Upper lobe of right lung (tissue), 1 donor: ENCODE measurements at regions not wholly inside any gene's neighbourhood (a gene's known extent, or its start where the extent isn't known, plus 50 kb on each side); places are given as distances from the start of the nearest gene placed in this dataset.
"Not testable (repeated sequence)": the region's sequence is repeated elsewhere in the genome, so short reads cannot be mapped to it uniquely, and the experiment has no call there.

Experiments
- ATAC-seq: fragments of 200-7000 bp; cut with Tn5 transposase; one replicate; pipeline ENCODE4 v1.9.1; 2020; ENCODE audit warnings: mild to moderate bottlenecking, moderate library complexity
- DNase-seq: peaks from one replicate; pipeline ENCODE4 v3.0.0-alpha.2; 2020
- H3K27ac ChIP-seq: fragments of 200-600 bp; one replicate; pipeline ENCODE4 v1.8.0; 2022
- H3K27me3 ChIP-seq: fragments of 200-600 bp; one replicate; pipeline ENCODE4 v1.8.0; 2022; ENCODE audit warnings: mild to moderate bottlenecking
- H3K36me3 ChIP-seq: fragments of 200-600 bp; one replicate; pipeline ENCODE4 v1.8.0; 2022
- H3K4me1 ChIP-seq: fragments of 200-600 bp; one replicate; pipeline ENCODE4 v1.8.0; 2022
- H3K4me3 ChIP-seq: fragments of 200-600 bp; one replicate; pipeline ENCODE4 v1.8.0; 2022; ENCODE audit warnings: mild to moderate bottlenecking
- H3K9me3 ChIP-seq: fragments of 200-600 bp; one replicate; pipeline ENCODE4 v1.8.0; 2022
- intact Hi-C: fragments of 100-400 bp; cut with DNase I; formaldehyde crosslinking; loops from one replicate; pipeline ENCODE4 v1.11.0; 2022
- TF ChIP-seq, protein P1 (sequence below): fragments of 200-600 bp; IDR thresholded peaks from one replicate; pipeline ENCODE4 v1.8.0; 2022; ENCODE audit warnings: antibody characterized with exemption
- donor health status: DM: no; HTN: yes; CAD: no; lungs with severe emphysema.

DNA sequence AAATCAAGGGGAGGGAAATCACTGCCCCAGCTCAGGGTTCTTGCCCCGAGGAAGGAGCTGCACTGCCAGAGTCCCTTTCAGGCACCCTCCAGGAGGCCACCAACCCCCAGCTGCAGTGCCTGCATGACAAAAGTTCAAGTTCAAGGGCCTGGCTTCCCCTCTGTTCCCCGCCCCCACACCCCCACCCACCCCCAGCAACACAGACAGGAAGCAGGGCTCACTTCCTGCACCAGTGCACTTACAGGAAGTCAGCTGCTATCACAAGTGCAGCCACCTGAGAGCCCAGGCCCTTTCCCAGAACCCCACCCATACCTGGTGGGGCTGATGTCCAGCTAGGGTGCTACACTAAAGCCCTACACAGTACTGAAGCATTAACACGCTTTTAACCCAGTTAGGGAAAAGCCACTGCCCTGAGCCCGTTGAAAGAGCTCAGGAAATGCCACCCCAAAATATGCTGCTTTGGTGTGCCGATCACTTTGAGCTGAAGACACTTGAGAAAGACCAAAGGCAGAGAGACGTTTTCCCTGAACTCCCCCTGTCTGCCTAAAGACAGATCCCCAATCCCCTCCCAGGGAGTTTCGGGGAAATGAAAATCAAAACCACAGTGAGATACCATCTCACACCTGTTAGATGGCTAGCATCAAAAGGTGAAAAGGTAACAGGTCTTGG is 109.9 kb upstream of the CAB39 start:
- no peak overlapping the region for H3K27ac ChIP-seq
- no peak for DNase-seq
- no peaks in the 10 kb centered on the region for H3K27me3 ChIP-seq
- TF ChIP-seq, protein P1, sequence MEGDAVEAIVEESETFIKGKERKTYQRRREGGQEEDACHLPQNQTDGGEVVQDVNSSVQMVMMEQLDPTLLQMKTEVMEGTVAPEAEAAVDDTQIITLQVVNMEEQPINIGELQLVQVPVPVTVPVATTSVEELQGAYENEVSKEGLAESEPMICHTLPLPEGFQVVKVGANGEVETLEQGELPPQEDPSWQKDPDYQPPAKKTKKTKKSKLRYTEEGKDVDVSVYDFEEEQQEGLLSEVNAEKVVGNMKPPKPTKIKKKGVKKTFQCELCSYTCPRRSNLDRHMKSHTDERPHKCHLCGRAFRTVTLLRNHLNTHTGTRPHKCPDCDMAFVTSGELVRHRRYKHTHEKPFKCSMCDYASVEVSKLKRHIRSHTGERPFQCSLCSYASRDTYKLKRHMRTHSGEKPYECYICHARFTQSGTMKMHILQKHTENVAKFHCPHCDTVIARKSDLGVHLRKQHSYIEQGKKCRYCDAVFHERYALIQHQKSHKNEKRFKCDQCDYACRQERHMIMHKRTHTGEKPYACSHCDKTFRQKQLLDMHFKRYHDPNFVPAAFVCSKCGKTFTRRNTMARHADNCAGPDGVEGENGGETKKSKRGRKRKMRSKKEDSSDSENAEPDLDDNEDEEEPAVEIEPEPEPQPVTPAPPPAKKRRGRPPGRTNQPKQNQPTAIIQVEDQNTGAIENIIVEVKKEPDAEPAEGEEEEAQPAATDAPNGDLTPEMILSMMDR, result no peak
- peak; percentile 73 for ATAC-seq
- H3K36me3 ChIP-seq, result no peaks in the 10 kb centered on the region
- intact Hi-C loops, result no loop called here
- no peak overlapping the region for H3K4me3 ChIP-seq
- H3K4me1 ChIP-seq, result peaks cover 7% of the 10 kb centered on the region
- no peaks in the 10 kb centered on the region for H3K9me3 ChIP-seq

DNA sequence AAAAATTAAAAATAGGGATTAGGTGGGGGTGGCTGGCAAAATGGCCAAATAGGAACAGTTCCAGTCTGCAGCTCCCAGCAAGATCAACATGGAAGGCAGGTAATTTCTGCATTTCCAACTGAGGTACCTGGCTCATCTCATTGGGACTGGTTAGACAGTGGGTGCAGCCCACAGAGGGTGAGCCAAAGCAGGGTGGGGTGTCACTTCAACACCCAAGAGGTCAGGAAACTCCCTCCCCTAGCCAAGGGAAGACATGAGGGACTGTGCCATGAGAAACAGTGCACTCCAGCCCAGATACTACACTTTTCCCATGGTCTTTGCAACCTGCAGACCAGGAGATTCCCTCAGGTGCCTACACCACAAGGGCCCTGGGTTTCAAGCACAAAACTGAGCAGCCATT is 109.3 kb upstream of the CAB39 start:
- H3K4me1 ChIP-seq, H3K4me3 ChIP-seq, H3K27me3 ChIP-seq, ATAC-seq, DNase-seq, H3K36me3 ChIP-seq, intact Hi-C loops, H3K9me3 ChIP-seq, H3K27ac ChIP-seq: not testable (repeated sequence)

DNA sequence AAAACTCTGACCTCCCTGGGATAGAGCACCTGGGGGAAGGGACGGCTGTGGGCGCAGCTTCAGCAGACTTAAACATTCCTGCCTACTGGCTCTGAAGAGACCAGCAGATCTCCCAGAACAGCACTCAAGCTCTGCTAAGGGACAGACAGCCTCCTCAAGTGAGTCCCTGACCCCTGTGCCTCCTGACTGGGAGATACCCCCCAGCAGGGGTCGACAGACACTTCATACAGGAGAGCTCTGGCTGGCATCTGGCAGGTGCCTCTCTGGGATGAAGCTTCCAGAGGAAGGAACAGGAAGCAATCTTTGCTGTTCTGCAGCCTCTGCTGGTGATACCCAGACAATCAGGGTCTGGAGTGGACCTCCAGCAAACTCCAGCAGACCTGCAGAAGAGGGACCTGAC is 108.5 kb upstream of the CAB39 start:
- H3K27me3 ChIP-seq, H3K27ac ChIP-seq, intact Hi-C loops, H3K4me3 ChIP-seq, H3K4me1 ChIP-seq, DNase-seq, H3K36me3 ChIP-seq, ATAC-seq, H3K9me3 ChIP-seq: not testable (repeated sequence)

DNA sequence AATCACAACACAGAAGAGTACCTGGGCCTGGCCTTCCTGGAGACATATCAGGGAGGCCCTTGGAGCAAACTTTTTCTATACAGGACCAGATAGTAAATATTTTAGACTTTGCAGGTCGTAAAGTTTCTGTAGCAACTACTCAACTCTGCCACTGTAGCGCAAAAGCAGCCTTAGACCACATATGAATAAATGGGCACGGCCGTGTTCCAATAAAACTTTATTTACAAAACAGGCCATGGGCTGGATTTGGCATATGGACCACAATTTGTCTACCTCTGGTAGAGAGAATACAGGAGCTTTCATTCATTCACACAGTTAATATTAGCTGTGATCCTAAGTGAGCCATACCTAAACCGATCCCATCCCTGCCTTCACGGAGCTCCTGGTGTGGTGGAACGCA is 98.6 kb upstream of the CAB39 start:
- H3K4me3 ChIP-seq, result no peak overlapping the region
- no peak for ATAC-seq
- intact Hi-C loops, result no loop called here

DNA sequence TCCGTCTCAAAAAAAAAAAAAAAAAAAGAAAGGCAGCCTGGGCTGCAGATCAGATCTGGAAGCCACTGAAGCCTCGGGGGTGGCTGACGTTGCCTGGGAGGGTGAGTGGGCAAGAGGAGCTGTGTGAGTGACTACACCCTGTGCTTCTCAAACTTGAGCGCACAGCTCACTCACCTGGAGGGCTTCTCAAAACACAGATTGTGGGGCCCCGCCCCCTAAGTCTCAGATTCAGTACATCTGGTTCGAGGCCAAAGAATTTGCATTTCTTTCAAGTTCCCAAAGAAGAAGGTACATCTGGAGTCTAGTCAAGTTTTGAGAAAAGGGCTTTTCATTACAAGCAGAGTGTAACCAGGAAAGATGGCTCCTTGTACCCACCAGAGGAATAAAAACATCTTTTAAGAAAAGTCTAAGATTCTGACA is 97.7 kb upstream of the CAB39 start:
- no peak overlapping the region for H3K27ac ChIP-seq
- DNase-seq (no peak), ATAC-seq (peak; percentile 71)
- peaks cover 5% of the 10 kb centered on the region for H3K4me1 ChIP-seq
- TF ChIP-seq, protein P1, result no peak
- no peaks in the 10 kb centered on the region for H3K36me3 ChIP-seq
- intact Hi-C loops, result no loop called here
- no peak overlapping the region for H3K4me3 ChIP-seq
- no peaks in the 10 kb centered on the region for H3K27me3 ChIP-seq
- H3K9me3 ChIP-seq, result no peaks in the 10 kb centered on the region

More for the DNA sequence above, 98.6 kb upstream of the CAB39 start:
- no peaks in the 10 kb centered on the region for H3K27me3 ChIP-seq
- DNase-seq, result no peak
- no peaks in the 10 kb centered on the region for H3K9me3 ChIP-seq
- peaks cover 5% of the 10 kb centered on the region for H3K4me1 ChIP-seq
- H3K27ac ChIP-seq, result no peak overlapping the region
- TF ChIP-seq, protein P1, result no peak
- H3K36me3 ChIP-seq, result no peaks in the 10 kb centered on the region

DNA sequence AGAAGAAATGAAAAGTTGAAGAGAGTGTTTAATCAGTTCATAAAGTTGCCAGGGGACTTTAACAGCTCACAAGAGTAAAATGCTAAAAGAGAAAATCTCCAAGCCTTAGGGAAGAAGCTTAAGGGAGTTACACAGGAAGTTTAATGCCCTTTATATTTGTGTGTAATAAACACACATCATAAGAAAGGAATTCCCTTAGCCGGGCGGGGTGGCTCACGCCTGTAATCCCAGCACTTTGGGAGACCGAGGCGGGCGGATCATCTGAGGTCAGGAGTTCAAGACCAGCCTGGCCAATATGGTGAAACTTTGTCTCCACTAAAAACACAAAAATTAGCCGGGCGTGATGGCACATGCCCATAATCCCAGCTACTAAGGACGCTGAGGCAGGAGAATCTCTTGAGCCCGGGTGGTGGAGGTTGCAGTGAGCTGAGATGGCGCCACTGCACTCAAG is 95.4 kb upstream of the CAB39 start:
- intact Hi-C loops, ATAC-seq, H3K4me3 ChIP-seq, H3K4me1 ChIP-seq, H3K36me3 ChIP-seq, DNase-seq, H3K9me3 ChIP-seq, H3K27me3 ChIP-seq, H3K27ac ChIP-seq: not testable (repeated sequence)

DNA sequence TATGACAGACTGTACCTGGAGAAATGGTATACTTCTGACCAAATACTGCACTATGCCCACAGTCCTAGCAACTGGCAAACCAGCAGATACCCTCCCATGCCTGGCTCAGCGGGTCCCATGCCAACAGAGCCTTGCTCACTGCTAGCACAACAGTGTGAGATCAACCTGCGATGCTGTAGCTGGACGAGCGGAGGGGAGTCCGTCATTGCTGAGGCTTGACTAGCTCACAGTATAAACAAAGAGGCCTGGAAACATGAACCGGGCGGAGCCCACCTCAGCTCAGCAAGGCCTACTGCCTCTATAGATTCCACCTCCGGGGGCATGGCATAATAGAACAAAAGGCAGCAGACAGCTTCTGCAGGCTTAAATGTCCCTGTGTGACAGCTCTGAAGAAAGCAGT is 93.2 kb upstream of the CAB39 start:
- ATAC-seq, result no peak
- no peak overlapping the region for H3K27ac ChIP-seq
- intact Hi-C loops, result no loop called here
- H3K4me1 ChIP-seq, result no peaks in the 10 kb centered on the region
- TF ChIP-seq, protein P1, result no peak
- no peaks in the 10 kb centered on the region for H3K27me3 ChIP-seq
- no peak overlapping the region for H3K4me3 ChIP-seq
- H3K36me3 ChIP-seq, result no peaks in the 10 kb centered on the region
- no peaks in the 10 kb centered on the region for H3K9me3 ChIP-seq
- DNase-seq, result no peak

DNA sequence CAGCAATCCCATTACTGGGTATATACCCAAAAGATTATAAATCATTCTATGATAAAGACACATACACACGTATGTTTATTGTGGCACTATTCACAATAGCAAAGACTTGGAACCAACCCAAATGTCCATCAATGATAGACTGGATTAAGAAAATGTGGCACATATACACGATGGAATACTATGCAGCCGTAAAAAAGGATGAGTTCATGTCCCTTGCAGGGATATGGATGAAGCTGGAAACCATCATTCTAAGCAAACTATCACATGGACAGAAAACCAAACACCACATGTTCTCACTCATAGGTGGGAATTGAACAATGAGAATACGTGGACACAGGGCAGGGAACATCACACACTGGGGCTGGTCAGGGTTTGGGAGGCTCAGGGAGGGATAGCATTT is 87.4 kb upstream of the CAB39 start:
- H3K4me1 ChIP-seq, DNase-seq, H3K27ac ChIP-seq, H3K4me3 ChIP-seq, H3K9me3 ChIP-seq, ATAC-seq, intact Hi-C loops, H3K27me3 ChIP-seq, H3K36me3 ChIP-seq: not testable (repeated sequence)

DNA sequence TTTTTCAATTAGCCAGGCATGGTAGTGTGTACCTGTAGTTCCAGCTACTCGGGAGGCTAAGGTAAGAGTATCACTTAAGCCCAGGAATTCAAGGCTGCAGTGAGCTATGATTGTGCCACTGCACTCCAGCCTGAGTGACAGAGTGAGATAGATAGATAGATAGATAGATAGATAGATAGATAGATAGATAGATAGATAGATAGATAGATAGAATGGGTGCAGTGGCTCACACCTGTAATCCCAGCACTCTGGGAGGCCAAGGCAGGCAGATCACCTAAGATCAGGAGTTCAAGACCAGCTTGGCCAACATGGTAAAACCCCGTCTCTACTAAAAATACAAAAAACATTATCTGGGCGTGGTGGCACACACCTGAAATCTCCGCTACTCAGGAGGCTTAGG is 85.6 kb upstream of the CAB39 start:
- intact Hi-C loops, H3K27ac ChIP-seq, H3K36me3 ChIP-seq, H3K4me3 ChIP-seq, ATAC-seq, H3K9me3 ChIP-seq, H3K27me3 ChIP-seq, DNase-seq, H3K4me1 ChIP-seq: not testable (repeated sequence)
